Gastrocnemius medialis (tissue), 4 donors: ENCODE measurements at regions not wholly inside any gene's neighbourhood (a gene's known extent, or its start where the extent isn't known, plus 50 kb on each side); places are given as distances from the start of the nearest gene placed in this dataset.

Experiments used
- CTCF ChIP-seq, 5 experiments: fragments of 450-650 bp in 3 of 5; fragments of 200-600 bp in 2 of 5; sonication (generic) in 2 of 5; IDR thresholded peaks in 4 of 5; conservative IDR thresholded peaks in 1 of 5; 1 replicate in 4 of 5; 2 replicates in 1 of 5; pipeline ENCODE4 v1.5.1; 2016 to 2019; ENCODE audit warnings: antibody characterized with exemption in 5 of 5, mild to moderate bottlenecking in 3 of 5, moderate library complexity in 3 of 5
- POLR2A ChIP-seq, 2 donors: fragments of 450-650 bp; IDR thresholded peaks; one replicate each; pipeline ENCODE4 v1.6.1; 2017; ENCODE audit warnings: antibody characterized with exemption in 2 of 2, mild to moderate bottlenecking in 2 of 2, moderate library complexity in 2 of 2

GRCh38 chr3:182245059-182245458, 533.3 kb downstream of the SOX2 start:
- no peak for TF ChIP-seq CTCF (IDR thresholded peaks at IDR 0.05 in 4 of 5, conservative IDR thresholded peaks at IDR 0.05 in 1 of 5)
- no peak for TF ChIP-seq POLR2A (IDR thresholded peaks at IDR 0.05)
